ENCODE measurements at regions not wholly inside any gene's neighbourhood (a gene's known extent, or its start where the extent isn't known, plus 50 kb on each side); places are given as distances from the start of the nearest gene placed in this dataset.
A peak's percentile ranks its signal among the peaks of the same experiment; 100 is the strongest.

DNA sequence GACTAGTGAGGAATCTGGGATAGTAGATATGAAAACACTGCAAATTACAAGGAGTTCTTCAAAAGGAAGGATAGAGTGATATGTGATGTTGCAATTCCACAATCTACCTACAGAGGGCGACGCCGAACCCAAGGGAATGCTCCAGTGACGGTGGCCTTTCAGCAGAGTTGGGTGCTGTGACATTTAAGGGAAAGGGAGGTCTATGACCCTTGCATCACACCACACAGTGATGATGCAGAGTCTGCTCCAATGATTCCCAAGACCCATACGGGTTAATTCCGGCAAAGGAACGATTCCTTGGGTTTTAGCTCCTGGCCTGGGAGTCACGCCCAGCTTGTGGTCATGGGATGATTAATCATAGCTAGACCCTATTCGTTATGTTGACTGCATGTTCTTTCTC is 123.0 kb upstream of the IGSF21 start:
- Histone ChIP-seq H4K8ac (replicated peaks; ENCODE audit: insufficient read length, low read depth, low read length) (no peak overlapping the region), H2AK5ac (ENCODE audit: insufficient read length, low read length) (no peak overlapping the region), H3K27me3 (ENCODE audit: insufficient read depth, low read length) (no peaks in the 10 kb centered on the region), H3K79me2 (ENCODE audit: insufficient read depth, low read length) (no peaks in the 10 kb centered on the region), H2BK5ac (ENCODE audit: insufficient read length, low read length) (no peak overlapping the region), H3K27ac (ENCODE audit: insufficient read length, low read depth, low read length) (no peak overlapping the region), H3K4me2 (ENCODE audit: insufficient read depth, insufficient read length, low read length) (no peak overlapping the region), H4K20me1 (ENCODE audit: control insufficient read depth, insufficient read depth, insufficient read length) (no peaks in the 10 kb centered on the region), H3K4me1 (ENCODE audit: insufficient read depth, low read length) (no peaks in the 10 kb centered on the region), H3K9me3 (ENCODE audit: control insufficient read depth, low read depth, low read length) (no peaks in the 10 kb centered on the region), H2BK15ac (ENCODE audit: low read depth, low read length) (no peak overlapping the region), H3K23ac (ENCODE audit: insufficient read length, low read depth, low read length) (no peak overlapping the region), H3K79me1 (ENCODE audit: insufficient read depth, low read depth, low read length, poor library complexity, severe bottlenecking) (no peaks in the 10 kb centered on the region), H2AFZ (ENCODE audit: low read length) (no peak overlapping the region), H3K14ac (ENCODE audit: insufficient read depth, low read length) (no peak overlapping the region), H4K91ac (ENCODE audit: insufficient read length, low read depth, low read length) (no peak overlapping the region), H2BK12ac (ENCODE audit: insufficient read length, low read depth, low read length) (no peak overlapping the region), H3K18ac (ENCODE audit: insufficient read length, low read depth, low read length) (no peak overlapping the region), H3K23me2 (ENCODE audit: insufficient read length, low read depth, low read length, poor library complexity, severe bottlenecking) (no peaks in the 10 kb centered on the region), H3T11ph (ENCODE audit: low read length) (no peak overlapping the region), H3K4ac (ENCODE audit: low read depth, low read length) (no peak overlapping the region), H3K56ac (ENCODE audit: insufficient read length, low read depth, low read length) (no peak overlapping the region), H2BK20ac (ENCODE audit: low read depth, low read length, poor library complexity, severe bottlenecking) (no peak overlapping the region), H2BK120ac (ENCODE audit: low read depth, low read length, poor library complexity, severe bottlenecking) (no peak overlapping the region), H3K9ac (ENCODE audit: extremely low read depth, insufficient read length, low read length) (no peak overlapping the region), H4K5ac (ENCODE audit: insufficient read length, low read depth, low read length) (no peak overlapping the region)
- H3K27ac Mint-ChIP-seq, result peak overlapping the region in 1 of 3 experiments; percentile 38; a peak in 1 of 7 replicates
- H3K4me1 Mint-ChIP-seq, result peaks cover 4% of the 10 kb centered on the region in 2 experiments; a peak in 2 of 4 replicates
- H3K4me3 Mint-ChIP-seq, result no peak overlapping the region
- TF ChIP-seq, protein P1, sequence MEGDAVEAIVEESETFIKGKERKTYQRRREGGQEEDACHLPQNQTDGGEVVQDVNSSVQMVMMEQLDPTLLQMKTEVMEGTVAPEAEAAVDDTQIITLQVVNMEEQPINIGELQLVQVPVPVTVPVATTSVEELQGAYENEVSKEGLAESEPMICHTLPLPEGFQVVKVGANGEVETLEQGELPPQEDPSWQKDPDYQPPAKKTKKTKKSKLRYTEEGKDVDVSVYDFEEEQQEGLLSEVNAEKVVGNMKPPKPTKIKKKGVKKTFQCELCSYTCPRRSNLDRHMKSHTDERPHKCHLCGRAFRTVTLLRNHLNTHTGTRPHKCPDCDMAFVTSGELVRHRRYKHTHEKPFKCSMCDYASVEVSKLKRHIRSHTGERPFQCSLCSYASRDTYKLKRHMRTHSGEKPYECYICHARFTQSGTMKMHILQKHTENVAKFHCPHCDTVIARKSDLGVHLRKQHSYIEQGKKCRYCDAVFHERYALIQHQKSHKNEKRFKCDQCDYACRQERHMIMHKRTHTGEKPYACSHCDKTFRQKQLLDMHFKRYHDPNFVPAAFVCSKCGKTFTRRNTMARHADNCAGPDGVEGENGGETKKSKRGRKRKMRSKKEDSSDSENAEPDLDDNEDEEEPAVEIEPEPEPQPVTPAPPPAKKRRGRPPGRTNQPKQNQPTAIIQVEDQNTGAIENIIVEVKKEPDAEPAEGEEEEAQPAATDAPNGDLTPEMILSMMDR (conservative IDR thresholded peaks at IDR 0.05), result peak; percentile 90
- H3K27me3 Mint-ChIP-seq (ENCODE audit: low read depth), result peaks cover 18% of the 10 kb centered on the region; the same call in 1 of the 2 replicates
- DNase-seq, result peak; percentile 51
- WGBS (ENCODE audit: extremely low coverage, insufficient read length, low lambda C conversion rate), result no CpG with 5 or more reads among the region's 9 CpGs
- H3K9me3 Mint-ChIP-seq, result no peaks in the 10 kb centered on the region; a peak in 1 of 5 replicates
- no peaks in the 10 kb centered on the region for H3K36me3 Mint-ChIP-seq (ENCODE audit: insufficient read depth in 1 of 3, low read depth in 3 of 3)

Data from H9 (cell line).